ENCODE measurements at regions not wholly inside any gene's neighbourhood (a gene's known extent, or its start where the extent isn't known, plus 50 kb on each side); places are given as distances from the start of the nearest gene placed in this dataset.

DNA sequence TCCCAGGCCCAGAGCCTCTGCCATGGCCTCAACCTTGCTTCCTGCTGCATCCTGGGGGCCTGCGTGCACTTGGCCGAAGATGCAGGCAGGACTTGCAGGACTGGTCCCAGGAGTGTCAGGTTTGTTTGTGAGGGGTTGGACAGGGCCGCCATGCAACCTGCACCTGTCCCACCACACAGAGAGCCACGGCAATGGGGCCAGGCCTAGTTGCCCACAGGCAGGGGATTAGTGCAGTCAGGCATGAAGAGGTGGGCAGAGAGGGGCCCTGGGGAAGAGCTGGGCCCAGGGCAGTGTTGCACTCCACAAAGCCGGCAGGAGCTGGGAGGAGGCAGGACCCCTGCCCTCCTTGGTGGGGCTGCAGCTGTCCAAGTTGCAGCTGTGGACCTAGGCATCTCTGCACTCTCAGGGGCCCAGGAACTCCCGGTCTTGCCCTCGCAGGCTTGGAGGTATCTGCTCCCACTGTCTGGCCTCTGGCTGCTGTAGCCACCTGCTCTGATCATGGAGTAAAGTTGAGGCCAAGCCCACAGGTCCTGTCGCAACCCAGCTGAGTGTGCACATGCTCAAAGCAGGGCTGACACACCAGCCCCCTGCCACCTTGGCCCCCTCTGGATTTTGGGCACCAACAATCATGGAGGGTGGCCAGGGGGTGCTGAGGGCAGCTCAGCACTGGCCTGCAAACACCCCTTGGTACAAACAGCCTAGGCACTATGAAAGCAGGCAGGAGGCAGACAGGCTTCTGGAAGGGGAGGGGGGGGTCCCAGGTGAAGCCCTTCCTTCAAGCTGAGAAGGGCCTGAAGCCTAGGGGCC lies 190.4 kb upstream of the PCDH10 start:
- TF ChIP-seq, protein P1, sequence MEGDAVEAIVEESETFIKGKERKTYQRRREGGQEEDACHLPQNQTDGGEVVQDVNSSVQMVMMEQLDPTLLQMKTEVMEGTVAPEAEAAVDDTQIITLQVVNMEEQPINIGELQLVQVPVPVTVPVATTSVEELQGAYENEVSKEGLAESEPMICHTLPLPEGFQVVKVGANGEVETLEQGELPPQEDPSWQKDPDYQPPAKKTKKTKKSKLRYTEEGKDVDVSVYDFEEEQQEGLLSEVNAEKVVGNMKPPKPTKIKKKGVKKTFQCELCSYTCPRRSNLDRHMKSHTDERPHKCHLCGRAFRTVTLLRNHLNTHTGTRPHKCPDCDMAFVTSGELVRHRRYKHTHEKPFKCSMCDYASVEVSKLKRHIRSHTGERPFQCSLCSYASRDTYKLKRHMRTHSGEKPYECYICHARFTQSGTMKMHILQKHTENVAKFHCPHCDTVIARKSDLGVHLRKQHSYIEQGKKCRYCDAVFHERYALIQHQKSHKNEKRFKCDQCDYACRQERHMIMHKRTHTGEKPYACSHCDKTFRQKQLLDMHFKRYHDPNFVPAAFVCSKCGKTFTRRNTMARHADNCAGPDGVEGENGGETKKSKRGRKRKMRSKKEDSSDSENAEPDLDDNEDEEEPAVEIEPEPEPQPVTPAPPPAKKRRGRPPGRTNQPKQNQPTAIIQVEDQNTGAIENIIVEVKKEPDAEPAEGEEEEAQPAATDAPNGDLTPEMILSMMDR (IDR thresholded peaks at IDR 0.05; ENCODE audit: borderline replicate concordance, extremely low read depth, low read length, poor library complexity, severe bottlenecking): no peak
- no peak for TF ChIP-seq EZH2 (IDR thresholded peaks at IDR 0.05; ENCODE audit: borderline replicate concordance, low read depth, low read length, severe bottlenecking)
